ENCODE measurements at regions not wholly inside any gene's neighbourhood (a gene's known extent, or its start where the extent isn't known, plus 50 kb on each side); places are given as distances from the start of the nearest gene placed in this dataset.

DNA sequence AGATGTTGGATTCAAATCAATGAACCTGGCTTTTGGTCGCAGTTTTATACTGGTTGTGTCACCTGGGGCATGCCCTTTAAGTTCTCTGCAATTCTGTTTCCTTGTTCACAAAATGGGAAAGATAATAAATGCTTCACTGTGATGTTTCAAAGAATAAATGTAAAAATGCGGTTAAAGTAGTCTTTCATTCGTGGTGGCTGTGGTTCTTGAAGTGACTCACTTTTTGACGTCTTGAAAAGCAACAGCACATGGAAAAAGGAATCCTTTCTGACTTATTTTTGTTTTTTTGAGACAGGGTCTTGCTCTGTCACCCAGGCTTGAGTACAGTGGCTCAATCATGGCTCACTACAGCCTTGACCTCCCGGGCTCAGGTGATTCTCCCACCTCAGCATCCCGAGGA lies 88.4 kb upstream of the SLIT3 start:
- Histone ChIP-seq H3K36me3 (ENCODE audit: control insufficient read depth in 1 of 2, insufficient read depth in 2 of 2, low read length in 2 of 2) (no peaks in the 10 kb centered on the region), H3K79me1 (ENCODE audit: low read length) (no peaks in the 10 kb centered on the region), H3K4me3 (ENCODE audit: low read depth, low read length) (no peak overlapping the region), H2BK12ac (ENCODE audit: low read length) (no peak overlapping the region), H3K23ac (ENCODE audit: low read length) (no peak overlapping the region), H3K4me1 (ENCODE audit: control insufficient read depth in 1 of 2, insufficient read depth in 2 of 2, low read length in 2 of 2) (peaks cover 5 to 6% of the 10 kb centered on the region in 2 experiments), H2AFZ (ENCODE audit: insufficient read depth, low read length, poor library complexity) (no peak overlapping the region), H3K9ac (ENCODE audit: low read length) (no peak overlapping the region), H2BK5ac (ENCODE audit: low read depth, low read length, poor library complexity) (no peak overlapping the region), H3K14ac (ENCODE audit: low read length) (no peak overlapping the region), H2BK120ac (ENCODE audit: insufficient read depth, low read length, poor library complexity) (no peak overlapping the region), H2AK5ac (ENCODE audit: low read length) (no peak overlapping the region), H3K27ac (ENCODE audit: low read depth, low read length) (no peak overlapping the region), H3K4ac (ENCODE audit: low read depth, low read length) (no peak overlapping the region), H3K79me2 (ENCODE audit: control insufficient read depth, insufficient read depth, low read length, poor library complexity) (no peaks in the 10 kb centered on the region), H4K12ac (ENCODE audit: low read depth, low read length) (no peak overlapping the region), H4K91ac (ENCODE audit: low read depth, low read length) (no peak overlapping the region), H3K27me3 (ENCODE audit: insufficient read depth, low read length) (no peaks in the 10 kb centered on the region), H3K9me3 (ENCODE audit: insufficient read depth, low read depth, low read length) (no peaks in the 10 kb centered on the region), H3K18ac (ENCODE audit: low read length) (no peak overlapping the region), H3K4me2 (ENCODE audit: low read length) (no peak overlapping the region), H4K8ac (ENCODE audit: low read depth, low read length) (no peak overlapping the region)
- DNase-seq = no peak
- no CpG with 5 or more reads among the region's 6 CpGs for WGBS (ENCODE audit: extremely low coverage, insufficient coverage, insufficient read length)

DNA sequence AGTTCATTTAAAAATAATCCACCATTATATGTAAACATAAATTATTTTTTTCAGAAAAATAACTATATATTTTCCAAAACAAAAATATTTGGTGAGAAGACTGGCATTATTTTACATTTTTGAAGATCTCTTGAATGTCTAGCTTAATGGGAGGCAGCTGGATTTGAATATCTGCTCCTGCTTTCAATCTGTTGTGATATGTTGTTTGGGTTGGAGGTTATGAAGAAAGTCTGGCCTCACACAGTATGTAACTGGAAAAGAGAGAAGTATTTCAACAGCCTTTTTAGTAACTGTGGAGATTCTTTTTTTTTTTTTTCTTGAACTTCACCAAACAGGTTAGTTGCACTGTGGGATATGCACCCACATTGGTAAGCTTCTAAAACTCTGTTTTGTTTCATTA lies 84.7 kb upstream of the SLIT3 start:
- peaks cover 5 to 6% of the 10 kb centered on the region in 2 experiments for H3K4me1 ChIP-seq (ENCODE audit: control insufficient read depth in 1 of 2, insufficient read depth in 2 of 2, low read length in 2 of 2)
- H3K18ac ChIP-seq (ENCODE audit: low read length) = no peak overlapping the region
- no peaks in the 10 kb centered on the region for H3K27me3 ChIP-seq (ENCODE audit: insufficient read depth, low read length)
- DNase-seq = no peak
- H3K9ac ChIP-seq (ENCODE audit: low read length) = no peak overlapping the region
- H2BK12ac ChIP-seq (ENCODE audit: low read length) = no peak overlapping the region
- H3K9me3 ChIP-seq (ENCODE audit: insufficient read depth, low read depth, low read length) = no peaks in the 10 kb centered on the region
- no peaks in the 10 kb centered on the region for H3K79me2 ChIP-seq (ENCODE audit: control insufficient read depth, insufficient read depth, low read length, poor library complexity)
- no peak overlapping the region for H4K12ac ChIP-seq (ENCODE audit: low read depth, low read length)
- H3K4me3 ChIP-seq (ENCODE audit: low read depth, low read length) = no peak overlapping the region
- no peak overlapping the region for H3K4ac ChIP-seq (ENCODE audit: low read depth, low read length)
- H2BK5ac ChIP-seq (ENCODE audit: low read depth, low read length, poor library complexity) = no peak overlapping the region
- no peak overlapping the region for H3K27ac ChIP-seq (ENCODE audit: low read depth, low read length)
- no peak overlapping the region for H2BK120ac ChIP-seq (ENCODE audit: insufficient read depth, low read length, poor library complexity)
- no peak overlapping the region for H4K91ac ChIP-seq (ENCODE audit: low read depth, low read length)
- no peak overlapping the region for H4K8ac ChIP-seq (ENCODE audit: low read depth, low read length)
- no peak overlapping the region for H3K4me2 ChIP-seq (ENCODE audit: low read length)
- no peak overlapping the region for H3K14ac ChIP-seq (ENCODE audit: low read length)
- H3K23ac ChIP-seq (ENCODE audit: low read length) = no peak overlapping the region
- H2AK5ac ChIP-seq (ENCODE audit: low read length) = no peak overlapping the region
- H2AFZ ChIP-seq (ENCODE audit: insufficient read depth, low read length, poor library complexity) = no peak overlapping the region
- no peaks in the 10 kb centered on the region for H3K79me1 ChIP-seq (ENCODE audit: low read length)
- H3K36me3 ChIP-seq (ENCODE audit: control insufficient read depth in 1 of 2, insufficient read depth in 2 of 2, low read length in 2 of 2) = no peaks in the 10 kb centered on the region

GRCh38 chr5:169384661-169385060 lies 83.7 kb upstream of the SLIT3 start:
- WGBS (ENCODE audit: extremely low coverage, insufficient coverage, insufficient read length) = no CpG with 5 or more reads among the region's 5 CpGs
- Histone ChIP-seq H4K91ac (ENCODE audit: low read depth, low read length) (no peak overlapping the region), H4K12ac (ENCODE audit: low read depth, low read length) (no peak overlapping the region)

GRCh38 chr5:169374761-169375160 lies 73.8 kb upstream of the SLIT3 start:
- H3K4me2 ChIP-seq (ENCODE audit: low read length) = no peak overlapping the region
- H3K36me3 ChIP-seq (ENCODE audit: control insufficient read depth in 1 of 2, insufficient read depth in 2 of 2, low read length in 2 of 2) = no peaks in the 10 kb centered on the region
- no peak overlapping the region for H2BK120ac ChIP-seq (ENCODE audit: insufficient read depth, low read length, poor library complexity)
- no peak overlapping the region for H3K14ac ChIP-seq (ENCODE audit: low read length)
- no peak overlapping the region for H3K18ac ChIP-seq (ENCODE audit: low read length)
- no peak overlapping the region for H3K9ac ChIP-seq (ENCODE audit: low read length)
- H3K79me2 ChIP-seq (ENCODE audit: control insufficient read depth, insufficient read depth, low read length, poor library complexity) = no peaks in the 10 kb centered on the region
- H3K4ac ChIP-seq (ENCODE audit: low read depth, low read length) = no peak overlapping the region
- peaks cover 6 to 10% of the 10 kb centered on the region in 2 experiments for H3K4me1 ChIP-seq (ENCODE audit: control insufficient read depth in 1 of 2, insufficient read depth in 2 of 2, low read length in 2 of 2)
- H3K23ac ChIP-seq (ENCODE audit: low read length) = no peak overlapping the region
- H4K8ac ChIP-seq (ENCODE audit: low read depth, low read length) = no peak overlapping the region
- H2AK5ac ChIP-seq (ENCODE audit: low read length) = no peak overlapping the region
- no peak overlapping the region for H2BK12ac ChIP-seq (ENCODE audit: low read length)
- no peak overlapping the region for H4K12ac ChIP-seq (ENCODE audit: low read depth, low read length)
- no peak overlapping the region for H3K4me3 ChIP-seq (ENCODE audit: low read depth, low read length)
- H2BK5ac ChIP-seq (ENCODE audit: low read depth, low read length, poor library complexity) = no peak overlapping the region
- H3K79me1 ChIP-seq (ENCODE audit: low read length) = no peaks in the 10 kb centered on the region
- no peaks in the 10 kb centered on the region for H3K27me3 ChIP-seq (ENCODE audit: insufficient read depth, low read length)
- no CpG with 5 or more reads among the region's 2 CpGs for WGBS (ENCODE audit: extremely low coverage, insufficient coverage, insufficient read length)
- no peak overlapping the region for H2AFZ ChIP-seq (ENCODE audit: insufficient read depth, low read length, poor library complexity)
- no peak overlapping the region for H4K91ac ChIP-seq (ENCODE audit: low read depth, low read length)
- H3K27ac ChIP-seq (ENCODE audit: low read depth, low read length) = no peak overlapping the region
- no peak for DNase-seq
- H3K9me3 ChIP-seq (ENCODE audit: insufficient read depth, low read depth, low read length) = no peaks in the 10 kb centered on the region

More at GRCh38 chr5:169384661-169385060, 83.7 kb upstream of the SLIT3 start:
- no peak overlapping the region for H3K9ac ChIP-seq (ENCODE audit: low read length)
- H3K4me3 ChIP-seq (ENCODE audit: low read depth, low read length) = no peak overlapping the region
- no peak for DNase-seq
- no peaks in the 10 kb centered on the region for H3K79me1 ChIP-seq (ENCODE audit: low read length)
- H2AK5ac ChIP-seq (ENCODE audit: low read length) = no peak overlapping the region
- H3K14ac ChIP-seq (ENCODE audit: low read length) = no peak overlapping the region
- H3K18ac ChIP-seq (ENCODE audit: low read length) = no peak overlapping the region
- no peak overlapping the region for H3K23ac ChIP-seq (ENCODE audit: low read length)
- no peak overlapping the region for H3K27ac ChIP-seq (ENCODE audit: low read depth, low read length)
- no peak overlapping the region for H2BK12ac ChIP-seq (ENCODE audit: low read length)
- no peak overlapping the region for H3K4ac ChIP-seq (ENCODE audit: low read depth, low read length)
- H3K9me3 ChIP-seq (ENCODE audit: insufficient read depth, low read depth, low read length) = no peaks in the 10 kb centered on the region
- H2BK120ac ChIP-seq (ENCODE audit: insufficient read depth, low read length, poor library complexity) = no peak overlapping the region
- H3K27me3 ChIP-seq (ENCODE audit: insufficient read depth, low read length) = no peaks in the 10 kb centered on the region
- H2BK5ac ChIP-seq (ENCODE audit: low read depth, low read length, poor library complexity) = no peak overlapping the region
- no peaks in the 10 kb centered on the region for H3K79me2 ChIP-seq (ENCODE audit: control insufficient read depth, insufficient read depth, low read length, poor library complexity)
- H3K4me2 ChIP-seq (ENCODE audit: low read length) = no peak overlapping the region
- no peak overlapping the region for H4K8ac ChIP-seq (ENCODE audit: low read depth, low read length)
- H3K36me3 ChIP-seq (ENCODE audit: control insufficient read depth in 1 of 2, insufficient read depth in 2 of 2, low read length in 2 of 2) = no peaks in the 10 kb centered on the region
- H2AFZ ChIP-seq (ENCODE audit: insufficient read depth, low read length, poor library complexity) = no peak overlapping the region
- H3K4me1 ChIP-seq (ENCODE audit: control insufficient read depth in 1 of 2, insufficient read depth in 2 of 2, low read length in 2 of 2) = peaks cover 5 to 6% of the 10 kb centered on the region in 2 experiments
